ENCODE measurements at regions not wholly inside any gene's neighbourhood (a gene's known extent, or its start where the extent isn't known, plus 50 kb on each side); places are given as distances from the start of the nearest gene placed in this dataset.
"Not testable (repeated sequence)": the region's sequence is repeated elsewhere in the genome, so short reads cannot be mapped to it uniquely, and the experiment has no call there.

DNA sequence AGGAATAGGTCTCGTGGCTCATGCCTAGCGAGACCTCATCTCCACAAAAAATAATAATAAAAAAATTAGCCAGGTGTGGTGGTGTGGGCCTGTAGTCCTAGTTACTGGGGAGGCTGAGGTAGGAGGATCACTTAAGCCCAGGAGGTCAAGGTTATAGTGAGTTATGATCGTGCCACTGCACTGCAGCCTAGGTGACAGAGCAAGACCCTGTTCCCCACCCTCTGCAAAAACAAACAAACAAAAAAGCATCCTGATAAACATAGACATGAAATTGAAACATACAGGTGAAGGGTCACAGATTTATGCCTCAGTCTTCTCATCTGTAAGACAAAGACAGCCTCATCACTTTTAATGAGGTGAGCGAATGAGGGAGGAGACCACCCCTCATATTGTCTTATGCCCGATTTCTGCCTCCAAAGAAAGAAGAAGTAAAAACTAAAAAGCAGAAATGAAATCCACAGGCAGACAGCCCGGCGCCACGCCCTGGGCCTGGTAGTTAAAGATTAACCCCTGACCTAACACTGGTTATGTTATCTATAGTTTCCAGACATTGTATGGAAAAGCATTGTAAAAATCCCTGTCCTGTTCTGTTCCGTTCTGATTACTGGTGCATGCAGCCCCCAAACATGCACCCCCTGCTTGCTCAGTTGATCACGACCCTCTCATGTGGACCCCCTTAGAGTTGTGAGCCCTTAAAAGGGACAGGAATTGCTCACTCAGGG lies 138.5 kb downstream of the OR2B2 start:
- H3K4me3 Mint-ChIP-seq, H3K36me3 Mint-ChIP-seq, H3K27ac Mint-ChIP-seq, H3K4me1 Mint-ChIP-seq, H3K27me3 Mint-ChIP-seq, H3K9me3 Mint-ChIP-seq: not testable (repeated sequence)

DNA sequence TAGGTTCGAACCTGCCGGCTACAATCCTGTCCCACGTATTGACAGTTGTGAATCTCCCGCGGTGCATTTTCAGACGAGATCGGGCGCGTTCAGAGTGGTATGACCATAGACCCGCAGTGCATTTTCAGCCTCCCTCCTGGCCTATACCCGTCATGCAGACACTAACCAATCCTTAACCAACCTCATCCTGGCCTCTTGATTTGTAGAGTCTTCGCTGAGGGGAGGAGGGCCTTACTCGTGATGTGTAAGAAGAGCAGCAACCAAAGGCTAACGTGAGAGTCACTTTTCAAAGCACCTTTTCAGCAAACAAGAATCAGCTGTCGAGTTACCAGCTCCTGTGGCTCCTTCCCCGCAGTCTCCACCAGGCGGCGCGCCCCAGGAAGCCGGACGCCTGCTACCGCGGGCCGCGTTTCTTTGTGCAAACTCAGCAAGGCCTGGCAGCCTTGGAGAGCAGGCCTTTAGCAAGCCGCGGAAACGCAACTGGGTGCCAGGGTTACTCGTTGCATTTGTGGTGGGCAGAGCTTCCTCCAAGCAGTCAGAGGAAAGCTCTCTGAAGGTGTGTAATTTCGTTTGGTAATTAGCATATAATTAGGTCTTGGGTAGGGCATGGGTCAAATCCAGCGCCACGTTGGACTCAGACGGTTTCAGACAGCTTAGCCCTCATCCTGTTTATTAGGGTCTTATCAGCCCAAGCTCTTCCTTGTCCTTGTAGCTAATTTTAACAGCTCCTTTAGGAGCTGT lies 139.8 kb downstream of the OR2B2 start:
- Mint-ChIP-seq H3K4me3 (no peak overlapping the region), H3K27ac (no peak overlapping the region), H3K9me3 (no peaks in the 10 kb centered on the region), H3K4me1 (peaks cover 7% of the 10 kb centered on the region), H3K27me3 (peaks cover 8% of the 10 kb centered on the region), H3K36me3 (no peaks in the 10 kb centered on the region)

DNA sequence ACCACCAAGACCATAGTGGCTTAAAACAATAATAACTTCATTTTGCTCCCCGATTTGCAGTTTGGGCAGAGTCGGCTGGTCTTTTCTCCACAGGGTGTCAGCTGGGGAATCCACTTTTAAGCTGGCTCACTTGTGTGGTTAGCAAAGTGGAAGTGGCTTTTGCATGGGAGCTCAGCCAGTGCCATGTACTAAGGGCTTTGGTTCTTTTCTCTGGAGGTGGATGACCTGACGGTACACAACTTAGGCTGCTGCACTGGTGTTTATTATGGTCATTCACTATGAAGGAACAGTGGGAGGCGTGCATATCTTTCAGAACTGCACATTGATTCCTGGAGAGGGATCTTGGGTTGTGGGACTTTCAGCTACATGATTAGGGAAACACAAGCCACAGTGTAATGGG lies 141.0 kb downstream of the OR2B2 start:
- H3K4me3 Mint-ChIP-seq = no peak overlapping the region
- H3K27me3 Mint-ChIP-seq = peaks cover 6% of the 10 kb centered on the region
- no peak overlapping the region for H3K27ac Mint-ChIP-seq
- H3K36me3 Mint-ChIP-seq = no peaks in the 10 kb centered on the region
- no peaks in the 10 kb centered on the region for H3K9me3 Mint-ChIP-seq
- H3K4me1 Mint-ChIP-seq = peaks cover 7% of the 10 kb centered on the region

DNA sequence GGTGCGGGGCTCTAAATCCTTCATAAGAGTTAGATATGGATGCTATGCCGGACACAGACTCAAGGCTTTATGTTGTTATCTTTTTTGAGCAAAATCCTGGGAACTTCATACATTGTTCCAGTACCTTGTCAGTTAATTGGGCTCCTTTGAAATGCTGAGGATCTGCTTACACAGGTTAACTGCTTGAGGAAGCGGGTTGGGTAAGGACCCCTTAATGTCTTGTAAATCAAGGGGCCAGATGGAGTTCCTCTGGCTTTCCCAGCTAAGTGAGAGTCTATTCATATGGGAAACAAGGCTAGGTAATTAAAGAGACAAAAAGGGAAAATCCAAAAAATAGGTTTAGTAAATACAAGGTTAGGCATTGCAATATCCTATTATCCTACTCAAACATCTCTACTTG lies 141.5 kb downstream of the OR2B2 start:
- no peak overlapping the region for H3K27ac Mint-ChIP-seq
- H3K27me3 Mint-ChIP-seq = peaks cover 6% of the 10 kb centered on the region
- H3K4me3 Mint-ChIP-seq = no peak overlapping the region
- H3K36me3 Mint-ChIP-seq = no peaks in the 10 kb centered on the region
- no peaks in the 10 kb centered on the region for H3K9me3 Mint-ChIP-seq
- H3K4me1 Mint-ChIP-seq = peaks cover 7% of the 10 kb centered on the region

DNA sequence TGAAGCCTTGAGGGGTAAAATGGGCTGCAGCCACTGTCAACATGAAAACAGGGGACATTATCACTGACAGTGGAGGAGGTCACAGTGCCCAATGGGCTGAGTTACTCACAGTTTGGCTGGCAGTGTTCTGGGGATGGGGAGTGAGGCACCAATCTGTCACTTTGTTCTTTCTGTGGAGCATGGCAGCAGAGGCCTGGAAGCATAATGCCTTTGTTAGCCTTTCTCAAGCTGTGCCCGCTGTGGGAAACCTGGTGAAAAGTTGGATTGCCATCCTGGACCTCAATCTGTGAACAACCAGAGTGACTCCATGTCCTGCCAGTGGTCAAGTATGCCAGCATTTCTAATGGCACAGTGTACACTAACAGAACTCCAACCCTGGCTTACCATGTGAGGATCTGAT lies 143.6 kb downstream of the OR2B2 start:
- H3K36me3 Mint-ChIP-seq = no peaks in the 10 kb centered on the region
- no peak overlapping the region for H3K4me3 Mint-ChIP-seq
- peaks cover 6% of the 10 kb centered on the region for H3K27me3 Mint-ChIP-seq
- H3K9me3 Mint-ChIP-seq = no peaks in the 10 kb centered on the region
- peaks cover 7% of the 10 kb centered on the region for H3K4me1 Mint-ChIP-seq
- H3K27ac Mint-ChIP-seq = no peak overlapping the region

DNA sequence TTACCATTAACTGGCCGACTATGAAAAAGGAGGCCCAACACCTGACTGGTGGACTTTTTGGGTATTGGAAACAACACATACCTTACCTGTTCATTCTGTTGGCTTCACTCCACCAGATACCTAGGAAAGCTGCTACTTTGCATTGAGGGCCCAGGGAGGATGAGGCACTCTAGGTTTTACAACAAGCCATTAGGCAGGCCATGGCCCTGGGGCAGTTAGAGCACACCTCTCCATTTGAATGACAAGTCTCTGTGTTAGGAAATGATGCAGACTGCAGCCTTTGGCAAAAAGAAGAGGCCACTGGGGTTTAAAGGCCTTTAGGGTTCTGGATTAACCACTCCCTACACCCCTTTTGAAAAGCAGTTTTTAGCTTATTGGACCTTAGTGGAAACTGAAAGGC lies 144.3 kb downstream of the OR2B2 start:
- no peaks in the 10 kb centered on the region for H3K9me3 Mint-ChIP-seq
- H3K27ac Mint-ChIP-seq = no peak overlapping the region
- peaks cover 7% of the 10 kb centered on the region for H3K4me1 Mint-ChIP-seq
- H3K27me3 Mint-ChIP-seq = peaks cover 6% of the 10 kb centered on the region
- H3K36me3 Mint-ChIP-seq = no peaks in the 10 kb centered on the region
- H3K4me3 Mint-ChIP-seq = no peak overlapping the region

DNA sequence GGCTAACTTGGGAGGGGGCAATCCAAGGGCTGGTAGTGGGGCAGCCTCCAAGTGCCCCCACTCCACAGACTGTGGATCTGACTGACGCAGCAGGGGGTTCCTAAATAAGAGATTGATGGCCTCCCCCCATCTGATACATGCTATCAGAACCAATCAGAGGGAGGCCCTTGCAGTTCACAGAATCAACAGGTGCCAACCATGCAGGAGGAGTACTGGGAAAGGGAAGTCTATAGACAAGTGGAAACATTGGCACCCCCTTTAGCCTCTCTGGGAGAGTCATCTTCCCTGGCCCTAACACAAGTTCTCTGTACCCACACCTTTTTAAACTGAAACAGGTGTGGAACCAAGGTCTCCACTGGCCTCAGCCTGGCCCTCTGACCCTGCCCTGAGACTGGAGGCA lies 145.8 kb downstream of the OR2B2 start:
- H3K4me1 Mint-ChIP-seq = no peaks in the 10 kb centered on the region
- H3K27me3 Mint-ChIP-seq = peaks cover 6% of the 10 kb centered on the region
- H3K4me3 Mint-ChIP-seq = no peak overlapping the region
- H3K36me3 Mint-ChIP-seq = no peaks in the 10 kb centered on the region
- no peaks in the 10 kb centered on the region for H3K9me3 Mint-ChIP-seq
- H3K27ac Mint-ChIP-seq = no peak overlapping the region

DNA sequence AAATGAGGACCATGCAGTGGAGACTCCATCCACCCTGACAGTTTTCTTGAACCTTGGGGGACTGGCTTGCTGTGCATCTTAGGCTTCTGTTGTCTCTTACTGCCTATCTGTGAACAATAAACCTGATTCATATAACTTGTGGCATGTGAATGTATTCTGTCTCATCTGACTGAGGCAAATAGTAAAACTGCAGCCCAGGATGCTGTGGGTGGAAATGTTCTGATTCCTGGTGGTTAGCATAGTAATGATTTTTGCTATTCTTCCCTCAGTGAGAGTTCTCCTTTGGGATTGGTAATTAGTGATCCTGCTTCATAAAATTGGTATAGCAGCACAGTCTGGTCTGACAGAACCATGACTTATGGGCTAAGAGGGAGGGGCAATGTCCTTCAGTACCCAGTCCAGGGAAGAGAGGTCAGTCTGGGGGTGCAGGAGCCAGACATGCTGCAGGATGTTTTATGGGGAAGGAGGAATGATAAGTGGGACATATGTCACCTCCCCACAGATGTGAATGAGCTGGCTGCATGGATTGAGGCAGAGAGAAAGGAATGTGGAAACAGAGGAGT lies 147.1 kb downstream of the OR2B2 start:
- Mint-ChIP-seq H3K9me3 (no peaks in the 10 kb centered on the region), H3K36me3 (no peaks in the 10 kb centered on the region), H3K4me3 (no peak overlapping the region), H3K27ac (no peak overlapping the region), H3K4me1 (no peaks in the 10 kb centered on the region), H3K27me3 (peaks cover 6% of the 10 kb centered on the region)

DNA sequence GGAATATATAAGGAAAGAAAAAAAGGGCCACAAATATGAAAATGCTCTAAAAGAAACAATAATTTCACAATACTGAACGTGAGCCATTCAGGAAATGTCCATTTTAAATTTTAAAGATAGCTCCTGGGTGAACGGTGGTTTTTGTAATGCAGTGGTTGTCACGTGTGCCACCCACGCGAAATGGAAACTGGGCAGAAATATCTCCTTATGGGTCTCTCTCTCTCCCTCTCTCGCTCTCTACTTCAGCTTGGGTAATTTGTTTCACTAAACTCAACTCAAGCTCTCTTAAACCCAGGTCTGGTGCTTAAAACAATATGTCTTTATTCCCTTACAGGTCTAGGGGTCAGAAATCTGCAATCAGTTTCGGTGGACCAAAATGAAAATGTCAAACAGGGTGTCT lies 150.8 kb downstream of the OR2B2 start:
- H3K36me3 Mint-ChIP-seq = no peaks in the 10 kb centered on the region
- no peaks in the 10 kb centered on the region for H3K27me3 Mint-ChIP-seq
- no peak overlapping the region for H3K27ac Mint-ChIP-seq
- H3K4me3 Mint-ChIP-seq = no peak overlapping the region
- H3K4me1 Mint-ChIP-seq = peaks cover 22% of the 10 kb centered on the region
- H3K9me3 Mint-ChIP-seq = no peaks in the 10 kb centered on the region

DNA sequence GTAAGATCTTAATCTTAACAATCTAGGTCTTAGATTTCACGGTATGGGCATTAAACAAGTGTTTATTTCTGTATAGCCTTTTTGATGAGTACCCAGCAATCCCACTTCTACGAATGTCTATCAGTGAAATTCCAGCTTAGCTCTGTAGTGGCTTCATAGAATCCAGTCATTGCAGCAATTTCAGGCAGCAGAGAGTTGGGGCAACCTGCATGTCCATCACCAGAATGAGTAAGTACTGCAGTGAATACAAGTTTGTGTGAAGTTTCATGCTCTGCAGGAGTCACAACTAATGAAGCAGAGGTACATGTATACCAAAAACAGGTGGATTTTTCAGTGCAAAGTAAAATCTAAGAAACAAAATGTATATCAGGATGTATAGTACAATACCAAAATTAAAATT lies 151.7 kb downstream of the OR2B2 start:
- H3K27ac Mint-ChIP-seq = no peak overlapping the region
- H3K4me3 Mint-ChIP-seq = no peak overlapping the region
- H3K9me3 Mint-ChIP-seq = no peaks in the 10 kb centered on the region
- H3K27me3 Mint-ChIP-seq = no peaks in the 10 kb centered on the region
- peaks cover 22% of the 10 kb centered on the region for H3K4me1 Mint-ChIP-seq
- no peaks in the 10 kb centered on the region for H3K36me3 Mint-ChIP-seq

DNA sequence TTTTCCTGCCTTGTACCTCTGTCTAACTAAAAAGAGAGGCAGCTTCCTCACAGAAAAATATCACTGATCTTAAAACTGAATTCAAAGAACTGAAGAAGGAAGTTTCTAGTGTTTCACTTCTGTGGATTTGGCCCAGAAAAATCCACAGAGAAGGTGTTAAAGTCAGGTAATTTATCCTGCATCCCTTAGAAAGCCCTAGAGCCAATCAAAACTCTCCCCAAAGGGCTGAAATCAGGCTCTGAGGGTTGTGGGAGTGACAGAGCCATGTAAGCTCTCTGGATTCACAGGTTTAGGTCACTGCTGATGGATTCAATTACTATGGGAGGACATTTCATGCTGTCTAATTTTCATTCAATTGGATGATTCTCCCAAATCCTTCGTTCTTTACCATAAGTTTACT lies 152.3 kb downstream of the OR2B2 start:
- Mint-ChIP-seq H3K27ac (no peak overlapping the region), H3K36me3 (no peaks in the 10 kb centered on the region)

DNA sequence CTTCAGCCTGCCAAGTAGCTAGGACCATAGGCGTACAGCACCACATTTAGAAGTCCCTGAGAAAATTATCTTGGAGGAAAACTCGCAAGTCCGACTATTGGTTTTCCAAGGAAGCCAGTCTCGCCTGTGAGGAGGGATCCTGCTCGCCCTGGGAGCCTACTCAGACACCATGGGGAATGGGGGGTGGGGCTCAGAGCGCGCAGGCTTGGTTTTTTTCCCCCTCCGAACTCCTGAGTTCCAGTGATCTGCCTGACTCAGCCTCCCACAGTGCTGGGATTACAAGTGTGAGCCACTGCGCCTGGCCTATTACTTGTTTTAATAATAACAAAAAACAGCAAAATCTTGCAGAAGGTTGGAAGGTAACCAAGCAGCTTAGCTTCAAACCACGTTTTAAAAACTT lies 153.7 kb downstream of the OR2B2 start:
- peak overlapping the region; percentile 53 for H3K4me3 Mint-ChIP-seq

More for the DNA sequence above, 152.3 kb downstream of the OR2B2 start:
- Mint-ChIP-seq H3K4me1 (peaks cover 22% of the 10 kb centered on the region), H3K9me3 (no peaks in the 10 kb centered on the region), H3K27me3 (no peaks in the 10 kb centered on the region), H3K4me3 (no peak overlapping the region)

DNA sequence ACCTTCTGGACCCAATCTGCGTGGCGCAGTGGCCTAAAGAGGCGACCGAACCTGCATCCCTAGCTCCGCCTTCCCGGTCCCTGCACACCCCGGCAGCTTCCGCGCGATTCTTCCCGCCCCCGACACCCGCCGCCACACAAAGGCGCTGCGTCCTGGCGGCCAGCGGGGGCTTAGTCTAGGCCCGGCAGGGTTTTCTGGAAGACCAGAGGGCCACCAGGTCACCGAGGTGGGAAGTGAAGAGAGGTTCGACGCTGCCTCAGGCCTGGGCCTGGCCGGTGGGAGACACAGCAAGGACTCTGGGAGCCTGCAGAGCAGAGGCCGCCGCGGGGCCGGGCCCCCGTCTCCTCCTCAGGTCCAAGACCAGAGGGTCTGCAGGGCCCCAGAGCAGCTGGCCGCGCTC lies 154.9 kb downstream of the OR2B2 start:
- Mint-ChIP-seq H3K27me3 (no peaks in the 10 kb centered on the region), H3K9me3 (no peaks in the 10 kb centered on the region), H3K4me1 (peaks cover 33% of the 10 kb centered on the region), H3K27ac (peak overlapping the region; percentile 53), H3K36me3 (no peaks in the 10 kb centered on the region), H3K4me3 (peak overlapping the region; percentile 84)

More for the DNA sequence above, 153.7 kb downstream of the OR2B2 start:
- Mint-ChIP-seq H3K4me1 (peaks cover 31% of the 10 kb centered on the region), H3K27me3 (no peaks in the 10 kb centered on the region), H3K36me3 (no peaks in the 10 kb centered on the region), H3K9me3 (no peaks in the 10 kb centered on the region), H3K27ac (no peak overlapping the region)

DNA sequence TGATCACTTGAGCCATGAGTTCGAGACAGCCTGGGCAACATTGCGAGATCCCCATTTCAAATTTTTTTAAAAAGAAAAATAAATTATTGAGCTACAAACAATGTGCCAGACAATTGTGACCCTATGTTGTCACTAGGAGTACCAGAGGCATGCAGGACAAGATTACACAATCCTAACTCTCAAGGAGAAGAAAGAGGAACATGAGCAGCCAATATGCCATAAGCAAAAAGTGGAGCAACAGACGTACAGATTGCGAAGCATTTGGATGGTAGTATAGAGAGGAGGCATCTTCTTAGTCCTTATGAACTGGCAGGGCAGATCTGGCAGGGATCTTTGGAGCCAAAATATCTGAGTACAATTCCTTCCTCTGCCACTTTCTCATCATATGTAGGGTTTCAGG lies 156.4 kb downstream of the OR2B2 start:
- Mint-ChIP-seq H3K4me3 (no peak overlapping the region), H3K9me3 (no peaks in the 10 kb centered on the region), H3K36me3 (no peaks in the 10 kb centered on the region), H3K27ac (no peak overlapping the region), H3K27me3 (no peaks in the 10 kb centered on the region), H3K4me1 (peaks cover 36% of the 10 kb centered on the region)

DNA sequence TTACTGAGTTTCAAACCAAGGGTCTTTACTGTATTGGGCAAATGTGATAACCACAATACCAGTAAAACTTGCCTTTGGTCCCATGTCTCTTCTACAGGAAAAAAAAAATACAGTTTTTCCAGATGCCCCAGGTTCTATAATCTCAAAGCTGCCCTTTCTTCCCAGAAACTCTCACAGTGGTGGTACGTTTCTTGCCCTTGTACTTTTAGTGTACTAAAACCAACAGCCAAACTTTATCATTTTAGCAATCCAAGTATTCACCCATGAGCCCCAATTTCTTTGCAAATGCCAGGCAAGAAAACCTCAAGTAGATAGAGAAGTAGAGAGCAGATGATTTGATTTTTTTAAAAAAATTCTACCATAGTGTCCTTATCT lies 157.8 kb downstream of the OR2B2 start:
- Mint-ChIP-seq H3K36me3 (no peaks in the 10 kb centered on the region), H3K4me1 (peaks cover 36% of the 10 kb centered on the region), H3K27me3 (no peaks in the 10 kb centered on the region), H3K4me3 (peak overlapping the region; percentile 91), H3K27ac (peak overlapping the region; percentile 19), H3K9me3 (no peaks in the 10 kb centered on the region)

DNA sequence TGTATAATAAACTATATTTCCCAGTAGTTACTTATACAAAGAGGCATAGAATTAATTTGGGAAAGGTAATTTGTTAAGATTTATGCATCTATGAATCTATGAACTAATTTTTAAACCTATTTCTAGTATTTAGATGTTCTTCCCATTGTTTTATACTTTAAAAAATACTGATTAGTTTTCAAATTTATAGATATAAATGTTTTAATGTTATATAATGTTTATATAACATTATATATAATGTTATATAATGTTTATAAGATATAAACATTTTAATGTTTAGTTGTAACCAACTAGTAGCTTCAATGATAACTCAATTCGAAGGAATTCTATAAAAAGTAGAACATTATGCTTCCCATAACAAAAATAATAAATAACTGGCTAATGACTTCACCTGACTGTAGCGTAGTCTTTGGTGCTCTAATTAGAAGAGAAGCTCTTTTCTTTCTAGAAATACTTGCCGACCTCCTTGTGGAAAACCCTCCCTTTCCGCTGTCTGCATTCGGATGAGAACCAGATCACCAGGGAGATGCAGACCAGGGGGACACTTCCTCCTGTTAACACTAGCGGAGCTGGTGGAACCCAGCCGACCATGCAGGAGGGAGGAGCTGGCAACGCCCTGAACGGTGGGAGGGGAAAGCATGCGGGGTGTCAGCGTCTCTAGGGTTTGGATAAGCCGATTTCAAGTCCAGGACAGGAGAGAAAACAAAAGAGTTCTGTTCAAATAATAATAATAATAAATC lies 158.4 kb downstream of the OR2B2 start:
- H3K9me3 Mint-ChIP-seq = no peaks in the 10 kb centered on the region
- H3K27me3 Mint-ChIP-seq = no peaks in the 10 kb centered on the region
- H3K27ac Mint-ChIP-seq = peak overlapping the region; percentile 95

More for the DNA sequence above, 158.4 kb downstream of the OR2B2 start:
- Mint-ChIP-seq H3K4me1 (peaks cover 34% of the 10 kb centered on the region), H3K4me3 (peak overlapping the region; percentile 91), H3K36me3 (no peaks in the 10 kb centered on the region)

All from activated naive CD4-positive, alpha-beta T cell treated with anti-CD3 and anti-CD28 coated beads, Interleukin-2, amount 50 U/mL, for 24 hours (primary cell).